HepG2 (cell line): ENCODE measurements at regions not wholly inside any gene's neighbourhood (a gene's known extent, or its start where the extent isn't known, plus 50 kb on each side); places are given as distances from the start of the nearest gene placed in this dataset.

ENCODE experiments used
- ATAC-seq: fragments of 200-7000 bp; cut with Tn5 transposase; 3 replicates; pipeline ENCODE4 v1.9.1; 2020; ENCODE audit warnings: mild to moderate bottlenecking, moderate library complexity
- BruUV-seq: library from RNA; stranded (reverse); fragments of 400-500 nt; replicated peaks from 2 replicates; lab custom pipeline; 2021; lab: Mats Ljungman, UMichigan
- CTCF ChIA-PET: fragments of 300-600 bp; formaldehyde crosslinking; extraction: SDS; loops from one replicate; lab custom pipeline; 2021; ENCODE audit warnings: low total read pairs, inconsistent platforms, low intra/inter-chr PET ratio; lab: Yijun Ruan, JAX
- POLR2A ChIA-PET: fragments of 350-600 bp; sonication (Branson Sonifier 250); formaldehyde crosslinking; loops from one replicate; lab custom pipeline; 2020; ENCODE audit warnings: antibody characterized with exemption, inconsistent platforms; lab: Yijun Ruan, JAX
- DNase-seq: peaks from one replicate; pipeline ENCODE4 v3.0.0-alpha.2; 2015; ENCODE audit warnings: low spot score
- FAIRE-seq: peaks from 3 replicates; lab custom pipeline; 2011; peaks lifted over from hg19 to GRCh38; lab: Jason Lieb, UNC
- H2AFZ ChIP-seq: one replicate; pipeline ENCODE4 v1.6.1; 2011; ENCODE audit warnings: low read length, inconsistent platforms
- H3K27ac ChIP-seq: fragments of 300-600 bp; 3 replicates; pipeline ENCODE4 v1.8.0; 2011; ENCODE audit warnings: mixed run types, mild to moderate bottlenecking, mixed read lengths, low read length, inconsistent platforms; ENCODE audit not compliant: insufficient read depth; ENCODE audit errors: extremely low read length
- H3K27me3 ChIP-seq, 2 experiments: fragments of 200-600 bp in 1 of 2; 2 replicates in 1 of 2; 3 replicates in 1 of 2; pipeline versions ENCODE4 v1.6.0 to v1.8.0; 2011; ENCODE audit warnings: low read length in 2 of 2, mild to moderate bottlenecking in 2 of 2, moderate library complexity in 2 of 2, inconsistent platforms in 1 of 2; ENCODE audit not compliant: insufficient read depth in 2 of 2, control insufficient read depth in 1 of 2
- H3K36me3 ChIP-seq, 2 experiments: fragments of 200-600 bp in 1 of 2; replicated peaks in 1 of 2; 2 replicates in 1 of 2; 3 replicates in 1 of 2; pipeline versions ENCODE4 v1.5.1 to v1.8.0; 2011; ENCODE audit warnings: low read length in 2 of 2, inconsistent platforms in 1 of 2; ENCODE audit not compliant: insufficient read depth in 2 of 2, control insufficient read depth in 1 of 2
- H3K4me1 ChIP-seq: 2 replicates; pipeline ENCODE4 v1.5.1; 2012; ENCODE audit warnings: low read length, inconsistent platforms; ENCODE audit not compliant: insufficient read depth
- H3K4me2 ChIP-seq: 2 replicates; pipeline ENCODE4 v1.6.0; 2011; ENCODE audit warnings: low read depth, low read length, inconsistent platforms
- H3K4me3 ChIP-seq, 3 experiments: fragments of 200-600 bp in 1 of 3; sonication (generic), shearing (Covaris generic) in 1 of 3; replicated peaks in 1 of 3; 2 replicates each; pipeline ENCODE4 v1.5.1; 2011 to 2016; ENCODE audit warnings: low read length in 3 of 3, inconsistent platforms in 2 of 3, low read depth in 2 of 3, mild to moderate bottlenecking in 2 of 3, control low read depth in 1 of 3, mixed read lengths in 1 of 3; ENCODE audit not compliant: insufficient read depth in 1 of 3
- H3K79me2 ChIP-seq: one replicate; pipeline ENCODE4 v1.6.1; 2011; ENCODE audit warnings: low read length, inconsistent platforms; ENCODE audit not compliant: insufficient read depth
- H3K9ac ChIP-seq: 2 replicates; pipeline ENCODE4 v1.6.0; 2011; ENCODE audit warnings: mild to moderate bottlenecking, low read depth, low read length, inconsistent platforms; ENCODE audit not compliant: insufficient read depth
- H3K9me3 ChIP-seq: 2 replicates; pipeline ENCODE4 v1.5.1; 2012; ENCODE audit warnings: mild to moderate bottlenecking, low read length
- H4K20me1 ChIP-seq: 2 replicates; pipeline ENCODE4 v1.6.0; 2011; ENCODE audit warnings: inconsistent platforms, mild to moderate bottlenecking, low read length, moderate library complexity; ENCODE audit not compliant: insufficient read depth
- CCAR2 ChIP-seq: fragments of 200-400 bp; formaldehyde crosslinking; optimal IDR thresholded peaks from 2 replicates; pipeline ENCODE3; 2018; ENCODE audit warnings: low read depth, mild to moderate bottlenecking, low read length, moderate library complexity
- DMAP1 ChIP-seq: IDR thresholded peaks from 2 replicates; pipeline ENCODE4 v1.6.1; 2016
- JUN ChIP-seq: sonication (generic); formaldehyde crosslinking; IDR thresholded peaks from 2 replicates; pipeline ENCODE4 v1.4.0; 2020; ENCODE audit warnings: mild to moderate bottlenecking, missing genetic modification reagents
- NFE2 ChIP-seq: sonication (generic); formaldehyde crosslinking; IDR thresholded peaks from 2 replicates; pipeline ENCODE4 v1.4.0; 2020; ENCODE audit warnings: missing genetic modification reagents
- PCBP2 ChIP-seq: fragments of 200-400 bp; formaldehyde crosslinking; optimal IDR thresholded peaks from 2 replicates; pipeline ENCODE3; 2018; ENCODE audit warnings: low read length, low read depth; ENCODE audit not compliant: poor library complexity, severe bottlenecking
- SMAD3 ChIP-seq: sonication (generic); formaldehyde crosslinking; IDR thresholded peaks from 2 replicates; pipeline ENCODE4 v1.4.0; 2020; ENCODE audit warnings: missing genetic modification reagents
- SMYD3 ChIP-seq: sonication (generic); formaldehyde crosslinking; IDR thresholded peaks from 2 replicates; pipeline ENCODE4 v1.8.1; 2023; ENCODE audit warnings: mild to moderate bottlenecking, missing genetic modification reagents
- ZBTB46 ChIP-seq: sonication (generic); formaldehyde crosslinking; IDR thresholded peaks from 2 replicates; pipeline ENCODE4 v1.4.0; 2020; ENCODE audit warnings: mild to moderate bottlenecking, missing genetic modification reagents, borderline replicate concordance
- ZIK1 ChIP-seq: sonication (generic); formaldehyde crosslinking; IDR thresholded peaks from 2 replicates; pipeline ENCODE4 v1.5.0; 2020; ENCODE audit warnings: mild to moderate bottlenecking, low read depth, missing genetic modification reagents, borderline replicate concordance
- ZNF160 ChIP-seq: sonication (generic); formaldehyde crosslinking; IDR thresholded peaks from 2 replicates; pipeline ENCODE4 v1.8.0; 2022; ENCODE audit warnings: mild to moderate bottlenecking, inconsistent platforms, missing genetic modification reagents
- ZNF382 ChIP-seq: sonication (generic); formaldehyde crosslinking; IDR thresholded peaks from 2 replicates; pipeline ENCODE4 v1.5.0; 2020; ENCODE audit warnings: missing genetic modification reagents, mild to moderate bottlenecking, borderline replicate concordance
- ZNF607 ChIP-seq: sonication (generic); formaldehyde crosslinking; IDR thresholded peaks from 2 replicates; pipeline ENCODE4 v1.5.1; 2020; ENCODE audit warnings: missing genetic modification reagents, mild to moderate bottlenecking, borderline replicate concordance
- ZNF639 ChIP-seq: conservative IDR thresholded peaks from 2 replicates; pipeline ENCODE4 v1.6.1; 2018; ENCODE audit warnings: missing genetic modification reagents
- ZNF883 ChIP-seq: sonication (generic); formaldehyde crosslinking; IDR thresholded peaks from 2 replicates; pipeline ENCODE4 v1.5.1; 2020; ENCODE audit warnings: mild to moderate bottlenecking, missing genetic modification reagents; ENCODE audit errors: not compliant biosample characterization
- WGBS: methylation state at CpG from one replicate; pipeline ENCODE4 v1.1.6; 2017; ENCODE audit warnings: low lambda C conversion rate; 5-methylcytosine and 5-hydroxymethylcytosine counted together
- in situ Hi-C: cut with HindIII; loops from 2 replicates; pipeline ENCODE4 v1.10.0; 2017; ENCODE audit warnings: low pct_unique_long_range_greater_than_20kb; ENCODE audit not compliant: extremely low pct_ligation_motif_present
- intact Hi-C: fragments of 100-400 bp; cut with micrococcal nuclease; formaldehyde crosslinking; loops from one replicate; pipeline ENCODE4 v1.10.0; 2022; ENCODE audit not compliant: unreplicated experiment
- TF ChIP-seq, protein P1 (sequence below): sonication (generic); formaldehyde crosslinking; IDR thresholded peaks from 2 replicates; pipeline ENCODE4 v1.9.0; 2021; ENCODE audit warnings: missing genetic modification reagents, borderline replicate concordance

- TF ChIP-seq ZBTB46: no peak
- no peak for TF ChIP-seq ZNF382 (CRISPR knock-in tag)
- TF ChIP-seq, all 625 proteins: peak for 0
Observed at GRCh38 chr2:62398356-62398755, 107.6 kb downstream of the TMEM17 start (continued).

DNA sequence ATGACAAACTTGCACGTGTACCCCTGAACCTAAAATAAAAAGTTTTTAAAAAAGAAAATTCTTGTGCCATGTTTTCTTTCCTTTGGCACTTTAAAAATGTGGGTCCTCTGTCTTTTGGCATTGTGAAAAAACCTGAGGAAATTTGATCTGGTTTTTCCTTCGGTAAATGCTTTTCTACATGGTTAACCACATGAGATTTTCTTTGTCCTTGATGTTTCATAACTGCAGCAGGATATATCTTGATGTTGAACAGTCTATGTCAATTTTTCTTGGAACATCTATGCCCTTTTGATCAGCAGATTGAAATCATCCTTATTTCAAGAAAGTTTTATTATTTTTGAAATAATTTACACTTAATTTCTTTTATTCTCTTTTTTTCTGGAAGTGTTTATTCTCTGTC, 109.1 kb downstream of the TMEM17 start:
- Histone ChIP-seq H3K27ac (no peak overlapping the region), H3K4me2 (no peak overlapping the region), H3K9me3 (no peaks in the 10 kb centered on the region), H3K4me1 (no peaks in the 10 kb centered on the region), H3K9ac (no peak overlapping the region), H3K79me2 (no peaks in the 10 kb centered on the region), H3K4me3 (no peak overlapping the region), H2AFZ (no peak overlapping the region), H4K20me1 (no peaks in the 10 kb centered on the region), H3K36me3 (no peaks in the 10 kb centered on the region), H3K27me3 (no peaks in the 10 kb centered on the region)
- TF ChIP-seq ZNF160 (CRISPR knock-in tag) (no peak), CCAR2 (no peak), SMYD3 (CRISPR knock-in tag) (no peak), SMAD3 (CRISPR knock-in tag) (no peak), ZNF883 (CRISPR knock-in tag) (no peak), NFE2 (CRISPR knock-in tag) (no peak), ZNF639 (no peak), DMAP1 (CRISPR knock-in tag) (no peak), ZIK1 (CRISPR knock-in tag) (no peak), ZNF607 (CRISPR knock-in tag) (no peak), JUN (CRISPR knock-in tag) (no peak), PCBP2 (no peak)
- TF ChIP-seq, protein P1, sequence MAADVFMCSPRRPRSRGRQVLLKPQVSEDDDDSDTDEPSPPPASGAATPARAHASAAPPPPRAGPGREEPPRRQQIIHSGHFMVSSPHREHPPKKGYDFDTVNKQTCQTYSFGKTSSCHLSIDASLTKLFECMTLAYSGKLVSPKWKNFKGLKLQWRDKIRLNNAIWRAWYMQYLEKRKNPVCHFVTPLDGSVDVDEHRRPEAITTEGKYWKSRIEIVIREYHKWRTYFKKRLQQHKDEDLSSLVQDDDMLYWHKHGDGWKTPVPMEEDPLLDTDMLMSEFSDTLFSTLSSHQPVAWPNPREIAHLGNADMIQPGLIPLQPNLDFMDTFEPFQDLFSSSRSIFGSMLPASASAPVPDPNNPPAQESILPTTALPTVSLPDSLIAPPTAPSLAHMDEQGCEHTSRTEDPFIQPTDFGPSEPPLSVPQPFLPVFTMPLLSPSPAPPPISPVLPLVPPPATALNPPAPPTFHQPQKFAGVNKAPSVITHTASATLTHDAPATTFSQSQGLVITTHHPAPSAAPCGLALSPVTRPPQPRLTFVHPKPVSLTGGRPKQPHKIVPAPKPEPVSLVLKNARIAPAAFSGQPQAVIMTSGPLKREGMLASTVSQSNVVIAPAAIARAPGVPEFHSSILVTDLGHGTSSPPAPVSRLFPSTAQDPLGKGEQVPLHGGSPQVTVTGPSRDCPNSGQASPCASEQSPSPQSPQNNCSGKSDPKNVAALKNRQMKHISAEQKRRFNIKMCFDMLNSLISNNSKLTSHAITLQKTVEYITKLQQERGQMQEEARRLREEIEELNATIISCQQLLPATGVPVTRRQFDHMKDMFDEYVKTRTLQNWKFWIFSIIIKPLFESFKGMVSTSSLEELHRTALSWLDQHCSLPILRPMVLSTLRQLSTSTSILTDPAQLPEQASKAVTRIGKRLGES (CRISPR knock-in tag): no peak
- WGBS: 24% methylated on average over 2 of the region's 2 CpGs
- CTCF ChIA-PET: no interaction called here
- intact Hi-C loops (no loop called here), in situ Hi-C loops (no loop called here)
- POLR2A ChIA-PET: no interaction called here
- ATAC-seq (no peak), FAIRE-seq (no peak), DNase-seq (no peak)
- BruUV-seq: no TSS peak
